ENCODE measurements at regions not wholly inside any gene's neighbourhood (a gene's known extent, or its start where the extent isn't known, plus 50 kb on each side); places are given as distances from the start of the nearest gene placed in this dataset.

DNA sequence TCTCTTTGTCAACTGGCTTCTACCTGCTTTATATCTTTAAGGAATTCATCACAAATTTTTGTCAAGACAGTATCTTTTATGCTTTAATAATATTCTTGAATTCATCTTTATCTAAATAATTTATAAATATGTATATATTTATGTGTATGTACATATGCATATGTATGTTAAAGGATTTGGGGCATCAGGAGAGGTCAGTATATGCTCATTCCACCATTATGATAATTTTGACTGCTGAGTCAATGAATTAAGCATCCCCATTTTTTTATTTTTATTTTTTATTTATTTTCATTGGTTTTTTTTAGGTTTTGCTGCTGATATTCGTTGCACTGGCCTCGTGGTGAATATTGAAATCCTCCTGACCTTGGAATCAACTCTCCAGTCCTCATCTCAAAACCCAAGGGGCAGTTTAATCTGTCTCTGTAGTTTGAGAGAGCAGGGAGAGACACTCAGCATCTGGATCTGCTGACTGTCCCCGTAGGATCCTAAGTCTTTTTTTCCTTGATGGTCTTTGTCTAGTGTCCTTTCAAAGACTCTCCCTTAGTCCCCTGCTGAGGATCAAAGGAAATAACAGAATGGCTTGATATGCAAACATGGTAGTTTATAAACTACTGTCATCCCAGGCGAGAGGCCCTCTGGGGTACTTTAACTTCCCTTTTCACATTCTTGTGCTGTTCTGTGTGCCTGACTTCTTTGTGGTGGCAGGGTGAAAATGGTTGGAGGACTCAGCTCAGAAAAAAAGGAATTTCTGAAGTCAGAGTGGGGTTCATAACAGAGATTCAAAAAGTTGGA is 218.7 kb downstream of the DIO2 start:
- peaks cover 16% of the 10 kb centered on the region for H3K27me3 Mint-ChIP-seq (ENCODE audit: insufficient read depth, unreplicated experiment)
- no TSS peak for BruUV-seq (replicated peaks)
- no peaks in the 10 kb centered on the region for H3K36me3 Mint-ChIP-seq (ENCODE audit: insufficient read depth, unreplicated experiment)
- ChIA-PET CTCF (no interaction called here), POLR2A (no interaction called here)
- H3K27ac Mint-ChIP-seq (ENCODE audit: low read depth, unreplicated experiment): no peak overlapping the region
- no peaks in the 10 kb centered on the region for H3K4me1 Mint-ChIP-seq (ENCODE audit: insufficient read depth, unreplicated experiment)
- TF ChIP-seq, protein P1, sequence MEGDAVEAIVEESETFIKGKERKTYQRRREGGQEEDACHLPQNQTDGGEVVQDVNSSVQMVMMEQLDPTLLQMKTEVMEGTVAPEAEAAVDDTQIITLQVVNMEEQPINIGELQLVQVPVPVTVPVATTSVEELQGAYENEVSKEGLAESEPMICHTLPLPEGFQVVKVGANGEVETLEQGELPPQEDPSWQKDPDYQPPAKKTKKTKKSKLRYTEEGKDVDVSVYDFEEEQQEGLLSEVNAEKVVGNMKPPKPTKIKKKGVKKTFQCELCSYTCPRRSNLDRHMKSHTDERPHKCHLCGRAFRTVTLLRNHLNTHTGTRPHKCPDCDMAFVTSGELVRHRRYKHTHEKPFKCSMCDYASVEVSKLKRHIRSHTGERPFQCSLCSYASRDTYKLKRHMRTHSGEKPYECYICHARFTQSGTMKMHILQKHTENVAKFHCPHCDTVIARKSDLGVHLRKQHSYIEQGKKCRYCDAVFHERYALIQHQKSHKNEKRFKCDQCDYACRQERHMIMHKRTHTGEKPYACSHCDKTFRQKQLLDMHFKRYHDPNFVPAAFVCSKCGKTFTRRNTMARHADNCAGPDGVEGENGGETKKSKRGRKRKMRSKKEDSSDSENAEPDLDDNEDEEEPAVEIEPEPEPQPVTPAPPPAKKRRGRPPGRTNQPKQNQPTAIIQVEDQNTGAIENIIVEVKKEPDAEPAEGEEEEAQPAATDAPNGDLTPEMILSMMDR (IDR thresholded peaks at IDR 0.05; ENCODE audit: unreplicated experiment): no peak
- DNase-seq (ENCODE audit: unreplicated experiment): no peak
- H3K9me3 Mint-ChIP-seq (ENCODE audit: unreplicated experiment): no peaks in the 10 kb centered on the region
- no peak overlapping the region for H3K4me3 Mint-ChIP-seq (ENCODE audit: unreplicated experiment)
- intact Hi-C loops (cut with micrococcal nuclease): no loop called here

DNA sequence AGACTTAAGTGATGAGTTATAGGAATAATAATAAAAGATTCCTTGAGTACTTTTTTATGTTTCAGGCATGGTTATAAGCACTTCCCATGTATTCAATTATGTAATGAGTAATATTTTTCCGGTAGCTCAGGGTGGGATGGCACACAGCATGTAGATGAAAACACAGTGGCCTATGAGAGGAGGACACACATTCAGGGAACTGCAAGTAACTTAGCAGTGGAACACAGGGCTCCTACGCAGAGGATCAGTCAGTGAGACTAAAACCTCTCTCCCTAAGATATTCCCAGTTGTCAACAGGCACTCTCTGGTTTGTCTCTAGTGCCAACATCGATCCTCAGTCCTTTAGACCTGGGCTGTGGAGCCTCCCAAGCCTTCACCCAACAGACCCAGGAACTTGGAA is 219.4 kb downstream of the DIO2 start:
- TF ChIP-seq, protein P1 (IDR thresholded peaks at IDR 0.05; ENCODE audit: unreplicated experiment): no peak
- POLR2A ChIA-PET: no interaction called here
- peaks cover 16% of the 10 kb centered on the region for H3K27me3 Mint-ChIP-seq (ENCODE audit: insufficient read depth, unreplicated experiment)
- DNase-seq (ENCODE audit: unreplicated experiment): no peak
- H3K9me3 Mint-ChIP-seq (ENCODE audit: unreplicated experiment): no peaks in the 10 kb centered on the region
- BruUV-seq (replicated peaks): no TSS peak
- no peak overlapping the region for H3K27ac Mint-ChIP-seq (ENCODE audit: low read depth, unreplicated experiment)
- no peaks in the 10 kb centered on the region for H3K36me3 Mint-ChIP-seq (ENCODE audit: insufficient read depth, unreplicated experiment)
- no peak overlapping the region for H3K4me3 Mint-ChIP-seq (ENCODE audit: unreplicated experiment)
- CTCF ChIA-PET: no interaction called here
- no peaks in the 10 kb centered on the region for H3K4me1 Mint-ChIP-seq (ENCODE audit: insufficient read depth, unreplicated experiment)
- intact Hi-C loops (cut with micrococcal nuclease): no loop called here

DNA sequence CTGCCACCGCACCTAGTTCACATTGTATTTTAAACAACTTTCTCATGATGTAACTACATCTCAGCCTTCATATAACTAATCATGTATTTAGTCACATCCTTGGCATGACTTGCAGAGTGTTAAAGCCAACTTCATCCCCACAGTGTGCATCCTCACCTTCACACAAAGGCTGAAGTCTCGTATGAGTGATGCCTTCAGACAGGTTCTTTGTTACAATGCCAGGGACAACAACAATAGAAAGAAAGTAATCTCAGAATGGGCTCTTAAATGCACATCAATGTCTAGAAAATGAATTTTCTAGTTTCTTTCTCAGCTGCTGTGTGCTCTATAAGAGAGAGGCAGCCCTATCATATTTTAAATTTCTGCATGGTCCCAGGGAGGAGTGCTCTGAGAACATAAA is 221.3 kb downstream of the DIO2 start:
- Mint-ChIP-seq H3K4me1 (ENCODE audit: insufficient read depth, unreplicated experiment) (no peaks in the 10 kb centered on the region), H3K9me3 (ENCODE audit: unreplicated experiment) (no peaks in the 10 kb centered on the region), H3K27me3 (ENCODE audit: insufficient read depth, unreplicated experiment) (peaks cover 11% of the 10 kb centered on the region), H3K27ac (ENCODE audit: low read depth, unreplicated experiment) (no peak overlapping the region), H3K36me3 (ENCODE audit: insufficient read depth, unreplicated experiment) (no peaks in the 10 kb centered on the region), H3K4me3 (ENCODE audit: unreplicated experiment) (no peak overlapping the region)
- ChIA-PET CTCF (no interaction called here), POLR2A (no interaction called here)
- BruUV-seq (replicated peaks): no TSS peak
- no peak for DNase-seq (ENCODE audit: unreplicated experiment)
- TF ChIP-seq, protein P1 (IDR thresholded peaks at IDR 0.05; ENCODE audit: unreplicated experiment): no peak
- intact Hi-C loops (cut with micrococcal nuclease): no loop called here

DNA sequence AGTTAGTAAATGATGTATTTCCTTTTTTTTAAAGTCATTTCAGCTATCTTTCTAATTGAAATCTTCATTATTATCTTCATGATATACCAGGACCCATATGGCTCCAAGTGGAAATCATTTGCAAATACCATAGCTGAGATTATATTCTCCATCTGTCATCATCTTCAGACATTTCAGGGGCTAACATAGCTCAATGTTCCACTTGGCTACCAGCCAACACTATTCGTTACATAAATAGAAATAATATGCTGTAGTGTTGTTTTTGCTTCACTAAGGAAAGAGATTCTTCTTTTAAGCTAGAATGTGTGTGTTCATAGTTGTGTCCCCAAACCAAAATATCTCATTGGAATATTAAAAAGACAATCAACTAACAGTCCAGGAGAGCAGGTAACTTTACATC is 225.1 kb downstream of the DIO2 start:
- Mint-ChIP-seq H3K27me3 (ENCODE audit: insufficient read depth, unreplicated experiment) (no peaks in the 10 kb centered on the region), H3K9me3 (ENCODE audit: unreplicated experiment) (no peaks in the 10 kb centered on the region), H3K27ac (ENCODE audit: low read depth, unreplicated experiment) (no peak overlapping the region), H3K4me1 (ENCODE audit: insufficient read depth, unreplicated experiment) (no peaks in the 10 kb centered on the region), H3K36me3 (ENCODE audit: insufficient read depth, unreplicated experiment) (no peaks in the 10 kb centered on the region), H3K4me3 (ENCODE audit: unreplicated experiment) (no peak overlapping the region)
- BruUV-seq (replicated peaks): no TSS peak
- no peak for DNase-seq (ENCODE audit: unreplicated experiment)
- ChIA-PET CTCF (interaction anchor here (0.6 kb wide), 2 partner anchors 598 to 1281 kb away, joined by 3 read pairs; no protein-coding TSS in a partner anchor), POLR2A (no interaction called here)
- TF ChIP-seq, protein P1 (IDR thresholded peaks at IDR 0.05; ENCODE audit: unreplicated experiment): no peak
- intact Hi-C loops (cut with micrococcal nuclease): no loop called here

Measured in MCF 10A (cell line).